Activated naive CD4-positive, alpha-beta T cell treated with anti-CD3 and anti-CD28 coated beads, Interleukin-2, amount 50 U/mL, for 72 hours (primary cell): ENCODE measurements at regions not wholly inside any gene's neighbourhood (a gene's known extent, or its start where the extent isn't known, plus 50 kb on each side); places are given as distances from the start of the nearest gene placed in this dataset.

Experiments used
- ATAC-seq, 2 donors: fragments of 150-1000 bp; cut with Tn5 transposase; 2 replicates each; pipeline ENCODE4 v1.10.0; 2021; ENCODE audit warnings: mild to moderate bottlenecking in 2 of 2, moderate library complexity in 2 of 2
- DNase-seq, 2 donors: peaks; one replicate each; pipeline ENCODE4 v3.0.0; 2021 to 2022; ENCODE audit warnings: low spot score in 2 of 2
- H3K27ac Mint-ChIP-seq, 2 donors: one replicate each; pipeline ENCODE4 v1.8.0; 2022; ENCODE audit warnings: mild to moderate bottlenecking in 2 of 2, mixed read lengths in 2 of 2
- H3K36me3 Mint-ChIP-seq, 2 donors: one replicate each; pipeline ENCODE4 v1.8.0; 2022; ENCODE audit warnings: mixed read lengths in 2 of 2
- H3K9me3 Mint-ChIP-seq, 2 donors: one replicate each; pipeline ENCODE4 v1.8.0; 2022; ENCODE audit warnings: mixed read lengths in 2 of 2

- peaks cover 0 to 4% of the 10 kb centered on the region in 2 donors for H3K36me3 Mint-ChIP-seq
- ATAC-seq (peak in 1 of 2 donors; percentile 45), DNase-seq (no peak)
- H3K9me3 Mint-ChIP-seq = peaks cover 9% of the 10 kb centered on the region in 2 donors
- no peak overlapping the region for H3K27ac Mint-ChIP-seq
Observed at GRCh38 chr1:82446955-82447354, 646.2 kb downstream of the ADGRL2 start.

GRCh38 chr1:82446236-82446635, 645.5 kb downstream of the ADGRL2 start:
- Mint-ChIP-seq H3K9me3 (peaks cover 5 to 7% of the 10 kb centered on the region in 2 donors), H3K27ac (no peak overlapping the region), H3K36me3 (no peaks in the 10 kb centered on the region)
- ATAC-seq = no peak
- DNase-seq = no peak

- H3K27ac Mint-ChIP-seq = no peak overlapping the region
- peaks cover 5 to 7% of the 10 kb centered on the region in 2 donors for H3K9me3 Mint-ChIP-seq
- ATAC-seq = no peak
Observed at GRCh38 chr1:82445827-82446226, 645.1 kb downstream of the ADGRL2 start.

GRCh38 chr1:82445132-82445531, 644.4 kb downstream of the ADGRL2 start:
- peaks cover 4 to 6% of the 10 kb centered on the region in 2 donors for H3K9me3 Mint-ChIP-seq
- no peaks in the 10 kb centered on the region for H3K36me3 Mint-ChIP-seq
- ATAC-seq (no peak), DNase-seq (no peak)
- H3K27ac Mint-ChIP-seq = no peak overlapping the region

More at GRCh38 chr1:82445827-82446226, 645.1 kb downstream of the ADGRL2 start:
- no peaks in the 10 kb centered on the region for H3K36me3 Mint-ChIP-seq
- no peak for DNase-seq

- ATAC-seq (no peak), DNase-seq (no peak)
- Mint-ChIP-seq H3K36me3 (no peaks in the 10 kb centered on the region), H3K9me3 (peaks cover 0 to 4% of the 10 kb centered on the region in 2 donors), H3K27ac (no peak overlapping the region)
Observed at GRCh38 chr1:82441402-82441801, 640.7 kb downstream of the ADGRL2 start.

GRCh38 chr1:82423174-82423815, 622.6 kb downstream of the ADGRL2 start:
- no peak overlapping the region for H3K27ac Mint-ChIP-seq
- ATAC-seq (no peak), DNase-seq (no peak)
- H3K36me3 Mint-ChIP-seq = no peaks in the 10 kb centered on the region
- H3K9me3 Mint-ChIP-seq = no peaks in the 10 kb centered on the region

GRCh38 chr1:82421782-82422181, 621.0 kb downstream of the ADGRL2 start:
- no peaks in the 10 kb centered on the region for H3K36me3 Mint-ChIP-seq
- H3K9me3 Mint-ChIP-seq = no peaks in the 10 kb centered on the region
- ATAC-seq = no peak
- no peak for DNase-seq
- H3K27ac Mint-ChIP-seq = no peak overlapping the region

- Mint-ChIP-seq H3K27ac (no peak overlapping the region), H3K36me3 (no peaks in the 10 kb centered on the region), H3K9me3 (peaks cover 0 to 4% of the 10 kb centered on the region in 2 donors)
- no peak for DNase-seq
- no peak for ATAC-seq
Observed at GRCh38 chr1:82420584-82420983, 619.9 kb downstream of the ADGRL2 start.

- no peak for ATAC-seq
- no peak for DNase-seq
- peaks cover 0 to 4% of the 10 kb centered on the region in 2 donors for H3K9me3 Mint-ChIP-seq
- no peak overlapping the region for H3K27ac Mint-ChIP-seq
- H3K36me3 Mint-ChIP-seq = no peaks in the 10 kb centered on the region
Observed at GRCh38 chr1:82411605-82412004, 610.9 kb downstream of the ADGRL2 start.

GRCh38 chr1:82405333-82405732, 604.6 kb downstream of the ADGRL2 start:
- Mint-ChIP-seq H3K36me3 (no peaks in the 10 kb centered on the region), H3K27ac (no peak overlapping the region), H3K9me3 (no peaks in the 10 kb centered on the region)
- no peak for DNase-seq
- ATAC-seq = no peak

- no peak overlapping the region for H3K27ac Mint-ChIP-seq
- no peaks in the 10 kb centered on the region for H3K9me3 Mint-ChIP-seq
- no peak for ATAC-seq
- H3K36me3 Mint-ChIP-seq = no peaks in the 10 kb centered on the region
- no peak for DNase-seq
Observed at GRCh38 chr1:82401116-82401515, 600.4 kb downstream of the ADGRL2 start.

- no peak for DNase-seq
- H3K9me3 Mint-ChIP-seq = no peaks in the 10 kb centered on the region
- H3K27ac Mint-ChIP-seq = no peak overlapping the region
- no peaks in the 10 kb centered on the region for H3K36me3 Mint-ChIP-seq
- ATAC-seq = no peak
Observed at GRCh38 chr1:82400521-82400920, 599.8 kb downstream of the ADGRL2 start.

- Mint-ChIP-seq H3K27ac (no peak overlapping the region), H3K36me3 (no peaks in the 10 kb centered on the region), H3K9me3 (no peaks in the 10 kb centered on the region)
- ATAC-seq (no peak), DNase-seq (no peak)
Observed at GRCh38 chr1:82399093-82399492, 598.4 kb downstream of the ADGRL2 start.

- Mint-ChIP-seq H3K36me3 (no peaks in the 10 kb centered on the region), H3K27ac (no peak overlapping the region), H3K9me3 (no peaks in the 10 kb centered on the region)
- ATAC-seq (no peak), DNase-seq (no peak)
Observed at GRCh38 chr1:82398357-82398756, 597.6 kb downstream of the ADGRL2 start.

GRCh38 chr1:82395440-82395839, 594.7 kb downstream of the ADGRL2 start:
- ATAC-seq (no peak), DNase-seq (no peak)
- H3K36me3 Mint-ChIP-seq = no peaks in the 10 kb centered on the region
- H3K27ac Mint-ChIP-seq = no peak overlapping the region
- no peaks in the 10 kb centered on the region for H3K9me3 Mint-ChIP-seq

GRCh38 chr1:82392946-82393345, 592.2 kb downstream of the ADGRL2 start:
- H3K27ac Mint-ChIP-seq = no peak overlapping the region
- no peaks in the 10 kb centered on the region for H3K36me3 Mint-ChIP-seq
- ATAC-seq (no peak), DNase-seq (no peak)
- H3K9me3 Mint-ChIP-seq = no peaks in the 10 kb centered on the region

- ATAC-seq (no peak), DNase-seq (no peak)
- Mint-ChIP-seq H3K9me3 (no peaks in the 10 kb centered on the region), H3K36me3 (no peaks in the 10 kb centered on the region), H3K27ac (no peak overlapping the region)
Observed at GRCh38 chr1:82392513-82392912, 591.8 kb downstream of the ADGRL2 start.

- no peak overlapping the region for H3K27ac Mint-ChIP-seq
- DNase-seq (no peak), ATAC-seq (no peak)
- H3K9me3 Mint-ChIP-seq = no peaks in the 10 kb centered on the region
- H3K36me3 Mint-ChIP-seq = no peaks in the 10 kb centered on the region
Observed at GRCh38 chr1:82391712-82392111, 591.0 kb downstream of the ADGRL2 start.
